Liver (tissue), 8 donors: ENCODE measurements at regions not wholly inside any gene's neighbourhood (a gene's known extent, or its start where the extent isn't known, plus 50 kb on each side); places are given as distances from the start of the nearest gene placed in this dataset.

Experiments
- DNase-seq: peaks from one replicate; pipeline ENCODE4 v3.0.0-alpha.2; 2017; ENCODE audit warnings: low spot score
- H3K27ac ChIP-seq, 2 donors: one replicate each; pipeline ENCODE4 v1.7.0; 2013; ENCODE audit warnings: inconsistent platforms in 2 of 2, low read length in 2 of 2, control low read depth in 1 of 2, low read depth in 1 of 2, mild to moderate bottlenecking in 1 of 2
- H3K27me3 ChIP-seq, 4 donors: one replicate each; pipeline versions ENCODE4 v1.6.1 to v1.7.0; 2013; ENCODE audit warnings: low read length in 3 of 4, inconsistent platforms in 1 of 4, mild to moderate bottlenecking in 1 of 4, moderate library complexity in 1 of 4; ENCODE audit not compliant: control insufficient read depth in 4 of 4, insufficient read depth in 4 of 4
- H3K36me3 ChIP-seq, 4 donors: one replicate each; pipeline versions ENCODE4 v1.6.1 to v1.7.0; 2013; ENCODE audit warnings: low read length in 3 of 4, mild to moderate bottlenecking in 3 of 4, low read depth in 1 of 4, moderate library complexity in 1 of 4; ENCODE audit not compliant: control insufficient read depth in 4 of 4, insufficient read depth in 3 of 4
- H3K4me1 ChIP-seq, 4 donors: one replicate each; pipeline versions ENCODE4 v1.6.1 to v1.7.0; 2013; ENCODE audit warnings: low read length in 3 of 4, mild to moderate bottlenecking in 3 of 4, moderate library complexity in 1 of 4; ENCODE audit not compliant: control insufficient read depth in 4 of 4, insufficient read depth in 4 of 4
- H3K4me3 ChIP-seq, 3 donors: one replicate each; pipeline versions ENCODE4 v1.6.1 to v1.7.0; 2013; ENCODE audit warnings: low read length in 3 of 3, control low read depth in 1 of 3, low read depth in 1 of 3, mild to moderate bottlenecking in 1 of 3
- H3K9ac ChIP-seq, 2 donors: one replicate each; pipeline ENCODE4 v1.7.0; 2013; ENCODE audit warnings: low read length in 2 of 2, mild to moderate bottlenecking in 2 of 2, moderate library complexity in 2 of 2, control low read depth in 1 of 2, low read depth in 1 of 2
- H3K9me3 ChIP-seq, 4 donors: one replicate each; pipeline versions ENCODE4 v1.6.1 to v1.7.0; 2013; ENCODE audit warnings: low read length in 3 of 4; ENCODE audit not compliant: control insufficient read depth in 4 of 4
- ATF3 ChIP-seq: IDR thresholded peaks from 2 replicates; pipeline ENCODE4 v1.6.1; 2016; ENCODE audit warnings: antibody characterized with exemption
- CTCF ChIP-seq: fragments of 150-350 bp; IDR thresholded peaks from 2 replicates; pipeline ENCODE4 v1.5.1; 2017; ENCODE audit warnings: improper control_type of control experiment, low read depth, low read length; ENCODE audit not compliant: missing input control
- EGR1 ChIP-seq, 2 donors: IDR thresholded peaks; 2 replicates each; pipeline ENCODE4 v1.6.1; 2016 to 2018; ENCODE audit warnings: antibody characterized with exemption in 2 of 2, low read depth in 2 of 2
- FOXA1 ChIP-seq: IDR thresholded peaks from 2 replicates; pipeline ENCODE4 v1.6.1; 2016; ENCODE audit warnings: antibody characterized with exemption
- FOXA2 ChIP-seq: IDR thresholded peaks from 2 replicates; pipeline ENCODE4 v1.6.1; 2016; ENCODE audit warnings: antibody characterized with exemption
- GABPA ChIP-seq, 2 donors: IDR thresholded peaks in 1 of 2; conservative IDR thresholded peaks in 1 of 2; 2 replicates each; pipeline ENCODE4 v1.6.1; 2016; ENCODE audit warnings: antibody characterized with exemption in 2 of 2, mild to moderate bottlenecking in 1 of 2, moderate library complexity in 1 of 2
- HNF4A ChIP-seq, 2 donors: conservative IDR thresholded peaks; 2 replicates each; pipeline ENCODE4 v1.6.1; 2016; ENCODE audit warnings: antibody characterized with exemption in 2 of 2, mild to moderate bottlenecking in 2 of 2
- HNF4G ChIP-seq: IDR thresholded peaks from 2 replicates; pipeline ENCODE4 v1.6.1; 2016; ENCODE audit warnings: antibody characterized with exemption
- JUND ChIP-seq, 2 donors: IDR thresholded peaks; 2 replicates each; pipeline ENCODE4 v1.6.1; 2016; ENCODE audit warnings: antibody characterized with exemption in 2 of 2
- MAX ChIP-seq: IDR thresholded peaks from 2 replicates; pipeline ENCODE4 v1.6.1; 2016; ENCODE audit warnings: antibody characterized with exemption
- NR2F2 ChIP-seq: IDR thresholded peaks from 2 replicates; pipeline ENCODE4 v1.6.1; 2016; ENCODE audit warnings: antibody characterized with exemption
- RAD21 ChIP-seq, 2 donors: IDR thresholded peaks; 2 replicates each; pipeline ENCODE4 v1.6.1; 2016; ENCODE audit warnings: antibody characterized with exemption in 2 of 2, mild to moderate bottlenecking in 2 of 2
- REST ChIP-seq: IDR thresholded peaks from 2 replicates; pipeline ENCODE4 v1.6.1; 2016; ENCODE audit warnings: antibody characterized with exemption, mild to moderate bottlenecking
- RXRA ChIP-seq, 2 donors: IDR thresholded peaks; 2 replicates each; pipeline ENCODE4 v1.6.1; 2017 to 2018; ENCODE audit warnings: antibody characterized with exemption in 2 of 2, mild to moderate bottlenecking in 1 of 2
- SP1 ChIP-seq: IDR thresholded peaks from 2 replicates; pipeline ENCODE4 v1.6.1; 2018; ENCODE audit warnings: antibody characterized with exemption, mild to moderate bottlenecking
- TAF1 ChIP-seq: conservative IDR thresholded peaks from 2 replicates; pipeline ENCODE4 v1.6.1; 2016; ENCODE audit warnings: antibody characterized with exemption, mild to moderate bottlenecking
- YY1 ChIP-seq: IDR thresholded peaks from 2 replicates; pipeline ENCODE4 v1.6.1; 2016; ENCODE audit warnings: antibody characterized with exemption, mild to moderate bottlenecking
- ZBTB33 ChIP-seq: IDR thresholded peaks from 2 replicates; pipeline ENCODE4 v1.6.1; 2016; ENCODE audit warnings: antibody characterized with exemption
- WGBS: extraction: QIAGEN DNeasy Blood & Tissue Kit; methylation state at CpG from one replicate; pipeline ENCODE4 v1.1.7; 2013; 5-methylcytosine and 5-hydroxymethylcytosine counted together
- donor health status: healthy.
- donor health status: healthy.
- donor health status: healthy.
- donor health status: healthy.
- donor health status: healthy.

- WGBS: 76% methylated on average over 1 of the region's 1 CpG
Observed at GRCh38 chr20:11222243-11222642, 548.4 kb upstream of the JAG1 start.

More at GRCh38 chr20:11222243-11222642, 548.4 kb upstream of the JAG1 start:
- Histone ChIP-seq H3K27ac (no peak overlapping the region), H3K9ac (no peak overlapping the region), H3K4me3 (no peak overlapping the region), H3K9me3 (no peaks in the 10 kb centered on the region), H3K27me3 (peaks cover 0 to 4% (median 0%) of the 10 kb centered on the region in 4 donors), H3K4me1 (no peaks in the 10 kb centered on the region), H3K36me3 (no peaks in the 10 kb centered on the region)
- no peak for TF ChIP-seq JUND (IDR thresholded peaks at IDR 0.05)
- no peak for TF ChIP-seq CTCF
- no peak for TF ChIP-seq RXRA (IDR thresholded peaks at IDR 0.05)
- TF ChIP-seq FOXA2: no peak
- no peak for TF ChIP-seq ATF3
- no peak for TF ChIP-seq HNF4A (conservative IDR thresholded peaks at IDR 0.05)
- TF ChIP-seq GABPA (IDR thresholded peaks at IDR 0.05 in 1 of 2, conservative IDR thresholded peaks at IDR 0.05 in 1 of 2): no peak
- no peak for TF ChIP-seq NR2F2
- no peak for TF ChIP-seq RAD21 (IDR thresholded peaks at IDR 0.05)
- TF ChIP-seq YY1: no peak
- no peak for TF ChIP-seq SP1
- TF ChIP-seq EGR1 (IDR thresholded peaks at IDR 0.05; ENCODE audit: low read depth in 2 of 2): no peak
- no peak for TF ChIP-seq REST
- TF ChIP-seq ZBTB33: no peak
- no peak for TF ChIP-seq TAF1
- no peak for TF ChIP-seq FOXA1
- TF ChIP-seq MAX: no peak
- no peak for TF ChIP-seq HNF4G
- no peak for DNase-seq
